ENCODE measurements at regions not wholly inside any gene's neighbourhood (a gene's known extent, or its start where the extent isn't known, plus 50 kb on each side); places are given as distances from the start of the nearest gene placed in this dataset.

- Histone ChIP-seq H3K27ac (ENCODE audit: extremely low read length, insufficient read depth, low read length) (no peak overlapping the region), H3K9ac (ENCODE audit: insufficient read depth, low read depth, low read length) (no peak overlapping the region), H4K20me1 (ENCODE audit: insufficient read depth, low read length) (no peaks in the 10 kb centered on the region), H2AFZ (ENCODE audit: low read length) (no peak overlapping the region), H3K79me2 (ENCODE audit: insufficient read depth, low read length) (no peaks in the 10 kb centered on the region), H3K27me3 (ENCODE audit: control insufficient read depth in 1 of 2, insufficient read depth in 2 of 2, low read length in 2 of 2) (no peaks in the 10 kb centered on the region), H3K9me3 (ENCODE audit: low read length) (no peaks in the 10 kb centered on the region), H3K4me1 (ENCODE audit: insufficient read depth, low read length) (no peaks in the 10 kb centered on the region), H3K4me2 (ENCODE audit: low read depth, low read length) (no peak overlapping the region), H3K4me3 (replicated peaks in 1 of 3; ENCODE audit: insufficient read depth in 1 of 3, low read depth in 2 of 3, low read length in 3 of 3) (no peak overlapping the region), H3K36me3 (replicated peaks in 1 of 2; ENCODE audit: control insufficient read depth in 1 of 2, insufficient read depth in 2 of 2, low read length in 2 of 2) (no peaks in the 10 kb centered on the region)
- intact Hi-C loops (cut with micrococcal nuclease; ENCODE audit: unreplicated experiment) (no loop called here), in situ Hi-C loops (cut with HindIII; ENCODE audit: extremely low pct_ligation_motif_present, low pct_unique_long_range_greater_than_20kb) (no loop called here)
- peak; percentile 66; the same call in 1 of the 2 replicates for TF ChIP-seq LCORL (IDR thresholded peaks at IDR 0.05)
- TF ChIP-seq LCORL (CRISPR knock-in tag; IDR thresholded peaks at IDR 0.05) = no peak
- TF ChIP-seq NBN (conservative IDR thresholded peaks at IDR 0.05) = no peak
- CTCF ChIA-PET (ENCODE audit: low intra/inter-chr PET ratio, low total read pairs) = no interaction called here
- FAIRE-seq (no peak), ATAC-seq (no peak), DNase-seq (ENCODE audit: low spot score) (no peak)
- 0% methylated on average over 1 of the region's 1 CpG for WGBS (ENCODE audit: low lambda C conversion rate)
- POLR2A ChIA-PET = no interaction called here
- no TSS peak for BruUV-seq (replicated peaks)
Observed at GRCh38 chr7:114354306-114354705, 60.3 kb upstream of the FOXP2 start.

GRCh38 chr7:114345494-114345893 is 69.1 kb upstream of the FOXP2 start:
- H3K27ac ChIP-seq (ENCODE audit: extremely low read length, insufficient read depth, low read length) = no peak overlapping the region
- H3K9me3 ChIP-seq (ENCODE audit: low read length) = no peaks in the 10 kb centered on the region
- POLR2A ChIA-PET = no interaction called here
- no peaks in the 10 kb centered on the region for H3K27me3 ChIP-seq (ENCODE audit: control insufficient read depth in 1 of 2, insufficient read depth in 2 of 2, low read length in 2 of 2)
- no peak overlapping the region for H3K4me2 ChIP-seq (ENCODE audit: low read depth, low read length)
- H2AFZ ChIP-seq (ENCODE audit: low read length) = no peak overlapping the region
- no peaks in the 10 kb centered on the region for H3K79me2 ChIP-seq (ENCODE audit: insufficient read depth, low read length)
- intact Hi-C loops (cut with micrococcal nuclease; ENCODE audit: unreplicated experiment) = no loop called here
- H3K4me3 ChIP-seq (replicated peaks in 1 of 3; ENCODE audit: insufficient read depth in 1 of 3, low read depth in 2 of 3, low read length in 3 of 3) = no peak overlapping the region
- no peak for DNase-seq (ENCODE audit: low spot score)
- in situ Hi-C loops (cut with HindIII; ENCODE audit: extremely low pct_ligation_motif_present, low pct_unique_long_range_greater_than_20kb) = no loop called here
- no peaks in the 10 kb centered on the region for H3K36me3 ChIP-seq (replicated peaks in 1 of 2; ENCODE audit: control insufficient read depth in 1 of 2, insufficient read depth in 2 of 2, low read length in 2 of 2)
- FAIRE-seq = no peak
- no peak for ATAC-seq
- WGBS (ENCODE audit: low lambda C conversion rate) = 3% methylated on average over 2 of the region's 2 CpGs
- no peak overlapping the region for H3K9ac ChIP-seq (ENCODE audit: insufficient read depth, low read depth, low read length)
- H3K4me1 ChIP-seq (ENCODE audit: insufficient read depth, low read length) = no peaks in the 10 kb centered on the region
- CTCF ChIA-PET (ENCODE audit: low intra/inter-chr PET ratio, low total read pairs) = no interaction called here
- no peaks in the 10 kb centered on the region for H4K20me1 ChIP-seq (ENCODE audit: insufficient read depth, low read length)
- BruUV-seq (replicated peaks) = no TSS peak
- TF ChIP-seq SRF (IDR thresholded peaks at IDR 0.05; ENCODE audit: low read depth, low read length) (no peak), FOXC1 (CRISPR knock-in tag; IDR thresholded peaks at IDR 0.05; ENCODE audit: borderline replicate concordance) (no peak), JUND (CRISPR knock-in tag; IDR thresholded peaks at IDR 0.05) (no peak), ZFP41 (CRISPR knock-in tag; IDR thresholded peaks at IDR 0.05; ENCODE audit: borderline replicate concordance) (no peak), ZNF12 (CRISPR knock-in tag; IDR thresholded peaks at IDR 0.05) (no peak), DNMT3B (CRISPR knock-in tag; conservative IDR thresholded peaks at IDR 0.05) (no peak), NFE2 (CRISPR knock-in tag; IDR thresholded peaks at IDR 0.05) (no peak), ZNF407 (CRISPR knock-in tag; IDR thresholded peaks at IDR 0.05; ENCODE audit: not compliant biosample characterization) (no peak), RARG (CRISPR knock-in tag; IDR thresholded peaks at IDR 0.05; ENCODE audit: low read depth) (no peak)
